Occipital lobe (tissue), 1 donor: ENCODE measurements at regions not wholly inside any gene's neighbourhood (a gene's known extent, or its start where the extent isn't known, plus 50 kb on each side); places are given as distances from the start of the nearest gene placed in this dataset.

Experiments
- DNase-seq: peaks from one replicate; lab custom pipeline; 2025; lab: John Stamatoyannopoulos, UW

GRCh38 chr5:61622156-61622555, 290.1 kb downstream of the ZSWIM6 start:
- DNase-seq, result no peak

GRCh38 chr5:61623401-61624069, 291.5 kb downstream of the ZSWIM6 start:
- DNase-seq, result no peak

- no peak for DNase-seq
These were observed 292.6 kb downstream of the ZSWIM6 start for GRCh38 chr5:61624553-61625136.

- DNase-seq, result no peak
These were observed 293.1 kb downstream of the ZSWIM6 start for GRCh38 chr5:61625137-61625561.

GRCh38 chr5:61625681-61626621, 293.9 kb downstream of the ZSWIM6 start:
- DNase-seq, result peak; percentile 68

- DNase-seq, result no peak
These were observed 294.7 kb downstream of the ZSWIM6 start for GRCh38 chr5:61626639-61627282.

GRCh38 chr5:61627531-61627930, 295.5 kb downstream of the ZSWIM6 start:
- no peak for DNase-seq

GRCh38 chr5:61630908-61631307, 298.9 kb downstream of the ZSWIM6 start:
- no peak for DNase-seq

- DNase-seq, result peak; percentile 63
These were observed 299.4 kb downstream of the ZSWIM6 start for GRCh38 chr5:61631438-61631941.

GRCh38 chr5:61632064-61632463, 300.0 kb downstream of the ZSWIM6 start:
- no peak for DNase-seq

GRCh38 chr5:61635271-61635670, 303.2 kb downstream of the ZSWIM6 start:
- no peak for DNase-seq

- DNase-seq, result peak; percentile 11
These were observed 305.5 kb downstream of the ZSWIM6 start for GRCh38 chr5:61637566-61637965.

GRCh38 chr5:61638476-61638875, 306.4 kb downstream of the ZSWIM6 start:
- DNase-seq, result no peak

GRCh38 chr5:61640179-61641021, 308.3 kb downstream of the ZSWIM6 start:
- DNase-seq, result no peak

GRCh38 chr5:61641748-61642565, 309.9 kb downstream of the ZSWIM6 start:
- DNase-seq, result no peak

- no peak for DNase-seq
These were observed 315.6 kb downstream of the ZSWIM6 start for GRCh38 chr5:61647672-61648071.

- DNase-seq, result no peak
These were observed 317.2 kb downstream of the ZSWIM6 start for GRCh38 chr5:61649231-61649630.

- no peak for DNase-seq
These were observed 317.9 kb downstream of the ZSWIM6 start for GRCh38 chr5:61649971-61650370.

GRCh38 chr5:61650661-61651060, 318.6 kb downstream of the ZSWIM6 start:
- no peak for DNase-seq

- no peak for DNase-seq
These were observed 319.1 kb downstream of the ZSWIM6 start for GRCh38 chr5:61651195-61651594.
